A673 (cell line): ENCODE measurements at regions not wholly inside any gene's neighbourhood (a gene's known extent, or its start where the extent isn't known, plus 50 kb on each side); places are given as distances from the start of the nearest gene placed in this dataset.

Experiments used
- EZH2 ChIP-seq: fragments of 200-600 bp; sonication (generic); IDR thresholded peaks from 2 replicates; pipeline ENCODE4 v1.6.1; 2017; ENCODE audit warnings: borderline replicate concordance, low read depth, mild to moderate bottlenecking, mixed read lengths, antibody characterized with exemption, low read length; ENCODE audit not compliant: poor library complexity, severe bottlenecking
- TF ChIP-seq, protein P1 (sequence below): fragments of 300-800, 200-600 bp; sonication (generic); conservative IDR thresholded peaks from 2 replicates; pipeline ENCODE4 v1.5.1; 2017; ENCODE audit warnings: low read depth, mild to moderate bottlenecking, antibody characterized with exemption, low read length, moderate library complexity, mixed read lengths

DNA sequence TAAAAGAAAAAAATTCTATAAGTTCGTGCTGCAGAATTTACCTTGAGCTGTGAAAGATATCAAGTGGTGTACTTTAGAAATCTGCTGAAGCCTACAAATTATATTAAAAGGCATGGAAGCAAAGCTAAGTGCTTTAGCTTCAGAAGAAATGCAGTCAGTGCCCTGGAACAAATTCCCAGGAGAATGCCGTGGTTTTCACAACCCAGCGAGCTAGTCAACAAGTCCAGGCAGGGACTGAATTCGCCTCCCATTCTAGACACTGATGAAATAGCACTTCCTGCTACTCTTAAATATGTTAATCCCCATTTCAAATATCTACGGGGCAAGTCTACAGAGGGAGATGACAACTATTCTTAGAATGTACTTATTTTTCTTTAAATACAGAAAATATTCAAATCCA lies 326.4 kb upstream of the IGF1R start:
- TF ChIP-seq, protein P1, sequence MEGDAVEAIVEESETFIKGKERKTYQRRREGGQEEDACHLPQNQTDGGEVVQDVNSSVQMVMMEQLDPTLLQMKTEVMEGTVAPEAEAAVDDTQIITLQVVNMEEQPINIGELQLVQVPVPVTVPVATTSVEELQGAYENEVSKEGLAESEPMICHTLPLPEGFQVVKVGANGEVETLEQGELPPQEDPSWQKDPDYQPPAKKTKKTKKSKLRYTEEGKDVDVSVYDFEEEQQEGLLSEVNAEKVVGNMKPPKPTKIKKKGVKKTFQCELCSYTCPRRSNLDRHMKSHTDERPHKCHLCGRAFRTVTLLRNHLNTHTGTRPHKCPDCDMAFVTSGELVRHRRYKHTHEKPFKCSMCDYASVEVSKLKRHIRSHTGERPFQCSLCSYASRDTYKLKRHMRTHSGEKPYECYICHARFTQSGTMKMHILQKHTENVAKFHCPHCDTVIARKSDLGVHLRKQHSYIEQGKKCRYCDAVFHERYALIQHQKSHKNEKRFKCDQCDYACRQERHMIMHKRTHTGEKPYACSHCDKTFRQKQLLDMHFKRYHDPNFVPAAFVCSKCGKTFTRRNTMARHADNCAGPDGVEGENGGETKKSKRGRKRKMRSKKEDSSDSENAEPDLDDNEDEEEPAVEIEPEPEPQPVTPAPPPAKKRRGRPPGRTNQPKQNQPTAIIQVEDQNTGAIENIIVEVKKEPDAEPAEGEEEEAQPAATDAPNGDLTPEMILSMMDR: no peak
- no peak for TF ChIP-seq EZH2
